HUES64 (cell line): ENCODE measurements at regions not wholly inside any gene's neighbourhood (a gene's known extent, or its start where the extent isn't known, plus 50 kb on each side); places are given as distances from the start of the nearest gene placed in this dataset.

Source experiments
- H3K27ac ChIP-seq: 2 replicates; pipeline ENCODE4 v1.7.0; 2013; ENCODE audit warnings: low read depth, low read length, inconsistent platforms
- H3K27me3 ChIP-seq: 2 replicates; pipeline ENCODE4 v1.6.1; 2013; ENCODE audit warnings: mild to moderate bottlenecking, low read length; ENCODE audit not compliant: insufficient read depth
- H3K36me3 ChIP-seq: 2 replicates; pipeline ENCODE4 v1.6.1; 2013; ENCODE audit warnings: mild to moderate bottlenecking, low read length; ENCODE audit not compliant: insufficient read depth
- H3K4me1 ChIP-seq: 2 replicates; pipeline ENCODE4 v1.6.1; 2013; ENCODE audit warnings: mild to moderate bottlenecking, low read length, moderate library complexity; ENCODE audit not compliant: insufficient read depth
- H3K4me3 ChIP-seq: 2 replicates; pipeline ENCODE4 v1.5.1; 2013; ENCODE audit warnings: mild to moderate bottlenecking, low read length, moderate library complexity
- H3K9ac ChIP-seq: 2 replicates; pipeline ENCODE4 v1.6.1; 2013; ENCODE audit warnings: mild to moderate bottlenecking, low read depth, low read length
- H3K9me3 ChIP-seq: 2 replicates; pipeline ENCODE4 v1.6.1; 2013; ENCODE audit warnings: low read depth, low read length; ENCODE audit not compliant: insufficient read depth
- WGBS: fragments of 150-250, 120-280 bp; methylation state at CpG from one replicate; pipeline ENCODE4 v1.1.7; 2013; ENCODE audit warnings: missing lambda C conversion rate; 5-methylcytosine and 5-hydroxymethylcytosine counted together

GRCh38 chr11:42462558-42463310 lies 849.1 kb upstream of the API5 start:
- Histone ChIP-seq H3K4me1 (no peaks in the 10 kb centered on the region), H3K27me3 (no peaks in the 10 kb centered on the region), H3K27ac (no peak overlapping the region), H3K36me3 (no peaks in the 10 kb centered on the region), H3K4me3 (no peak overlapping the region), H3K9me3 (no peaks in the 10 kb centered on the region), H3K9ac (no peak overlapping the region)
- WGBS = 93% methylated on average over 8 of the region's 8 CpGs

- Histone ChIP-seq H3K4me3 (no peak overlapping the region), H3K27me3 (no peaks in the 10 kb centered on the region), H3K9me3 (no peaks in the 10 kb centered on the region), H3K27ac (no peak overlapping the region), H3K4me1 (no peaks in the 10 kb centered on the region), H3K9ac (no peak overlapping the region), H3K36me3 (no peaks in the 10 kb centered on the region)
- WGBS = 68% methylated on average over 2 of the region's 2 CpGs
Measured at GRCh38 chr11:42465623-42466022, 846.2 kb upstream of the API5 start.

GRCh38 chr11:42473106-42473505 lies 838.7 kb upstream of the API5 start:
- no peak overlapping the region for H3K27ac ChIP-seq
- WGBS = 95% methylated on average over 4 of the region's 4 CpGs

GRCh38 chr11:42482822-42483221 lies 829.0 kb upstream of the API5 start:
- Histone ChIP-seq H3K4me1 (no peaks in the 10 kb centered on the region), H3K36me3 (no peaks in the 10 kb centered on the region), H3K27ac (no peak overlapping the region), H3K4me3 (no peak overlapping the region), H3K9ac (no peak overlapping the region), H3K27me3 (no peaks in the 10 kb centered on the region), H3K9me3 (no peaks in the 10 kb centered on the region)

More at GRCh38 chr11:42473106-42473505, 838.7 kb upstream of the API5 start:
- H3K27me3 ChIP-seq = no peaks in the 10 kb centered on the region
- H3K9ac ChIP-seq = no peak overlapping the region
- H3K4me3 ChIP-seq = no peak overlapping the region
- H3K4me1 ChIP-seq = no peaks in the 10 kb centered on the region
- H3K9me3 ChIP-seq = no peaks in the 10 kb centered on the region
- no peaks in the 10 kb centered on the region for H3K36me3 ChIP-seq

GRCh38 chr11:42490506-42490905 lies 821.3 kb upstream of the API5 start:
- no peak overlapping the region for H3K4me3 ChIP-seq
- H3K9me3 ChIP-seq = no peaks in the 10 kb centered on the region
- no peaks in the 10 kb centered on the region for H3K36me3 ChIP-seq
- H3K27me3 ChIP-seq = no peaks in the 10 kb centered on the region
- WGBS = 98% methylated on average over 2 of the region's 3 CpGs
- H3K9ac ChIP-seq = no peak overlapping the region
- no peak overlapping the region for H3K27ac ChIP-seq
- H3K4me1 ChIP-seq = no peaks in the 10 kb centered on the region

GRCh38 chr11:42494459-42494858 lies 817.3 kb upstream of the API5 start:
- Histone ChIP-seq H3K36me3 (no peaks in the 10 kb centered on the region), H3K9ac (no peak overlapping the region), H3K4me1 (no peaks in the 10 kb centered on the region), H3K27ac (no peak overlapping the region), H3K9me3 (no peaks in the 10 kb centered on the region), H3K27me3 (no peaks in the 10 kb centered on the region), H3K4me3 (no peak overlapping the region)
- 96% methylated on average over 5 of the region's 9 CpGs for WGBS

GRCh38 chr11:42498971-42499370 lies 812.8 kb upstream of the API5 start:
- Histone ChIP-seq H3K9ac (no peak overlapping the region), H3K27me3 (no peaks in the 10 kb centered on the region), H3K9me3 (no peaks in the 10 kb centered on the region), H3K36me3 (no peaks in the 10 kb centered on the region), H3K4me3 (no peak overlapping the region), H3K27ac (no peak overlapping the region), H3K4me1 (no peaks in the 10 kb centered on the region)
- 92% methylated on average over 2 of the region's 3 CpGs for WGBS

- Histone ChIP-seq H3K9ac (no peak overlapping the region), H3K27me3 (no peaks in the 10 kb centered on the region), H3K36me3 (no peaks in the 10 kb centered on the region), H3K9me3 (no peaks in the 10 kb centered on the region), H3K4me3 (no peak overlapping the region), H3K4me1 (no peaks in the 10 kb centered on the region), H3K27ac (no peak overlapping the region)
- no CpG with 5 or more reads among the region's 1 CpG for WGBS
Measured at GRCh38 chr11:42502151-42502550, 809.6 kb upstream of the API5 start.

- WGBS = 89% methylated on average over 4 of the region's 4 CpGs
Measured at GRCh38 chr11:42521994-42522393, 789.8 kb upstream of the API5 start.

GRCh38 chr11:42524534-42525227 lies 787.1 kb upstream of the API5 start:
- Histone ChIP-seq H3K27ac (no peak overlapping the region), H3K9ac (no peak overlapping the region), H3K27me3 (no peaks in the 10 kb centered on the region), H3K36me3 (no peaks in the 10 kb centered on the region), H3K9me3 (no peaks in the 10 kb centered on the region), H3K4me3 (no peak overlapping the region), H3K4me1 (peaks cover 12% of the 10 kb centered on the region)
- WGBS = 19% methylated on average over 6 of the region's 7 CpGs

More at GRCh38 chr11:42521994-42522393, 789.8 kb upstream of the API5 start:
- Histone ChIP-seq H3K9me3 (no peaks in the 10 kb centered on the region), H3K27me3 (no peaks in the 10 kb centered on the region), H3K36me3 (no peaks in the 10 kb centered on the region), H3K4me3 (no peak overlapping the region), H3K27ac (no peak overlapping the region), H3K9ac (no peak overlapping the region), H3K4me1 (peaks cover 12% of the 10 kb centered on the region)

GRCh38 chr11:42526426-42526825 lies 785.4 kb upstream of the API5 start:
- Histone ChIP-seq H3K9me3 (no peaks in the 10 kb centered on the region), H3K27ac (no peak overlapping the region), H3K4me3 (no peak overlapping the region), H3K36me3 (no peaks in the 10 kb centered on the region), H3K27me3 (no peaks in the 10 kb centered on the region), H3K9ac (no peak overlapping the region), H3K4me1 (peaks cover 12% of the 10 kb centered on the region)
- WGBS = 87% methylated on average over 4 of the region's 4 CpGs
